ENCODE measurements at regions not wholly inside any gene's neighbourhood (a gene's known extent, or its start where the extent isn't known, plus 50 kb on each side); places are given as distances from the start of the nearest gene placed in this dataset.

- intact Hi-C loops (cut with DNase I; ENCODE audit: low total_unique reads): no loop called here
- Histone ChIP-seq H3K36me3 (no peaks in the 10 kb centered on the region), H3K4me1 (no peaks in the 10 kb centered on the region), H3K4me3 (no peak overlapping the region), H3K27ac (no peak overlapping the region), H3K27me3 (no peaks in the 10 kb centered on the region), H3K9me3 (no peaks in the 10 kb centered on the region)
- in situ Hi-C loops (cut with MboI; ENCODE audit: low pct_ligation_motif_present in 1 of 4, low pct_unique_long_range_greater_than_20kb in 1 of 4, low sequenced_read_pairs in 3 of 4): no loop called here
- no peak for DNase-seq
- 80 to 88% methylated on average over 3 of the region's 3 CpGs for WGBS, 2 donors (ENCODE audit: low coverage in 1 of 2)
- TF ChIP-seq EP300 (IDR thresholded peaks at IDR 0.05; ENCODE audit: low read depth): no peak
- TF ChIP-seq POLR2AphosphoS5 (IDR thresholded peaks at IDR 0.05): no peak
- TF ChIP-seq POLR2A (IDR thresholded peaks at IDR 0.05): no peak
- no peak for TF ChIP-seq CTCF (IDR thresholded peaks at IDR 0.05)
These were observed 436.9 kb upstream of the LCORL start for GRCh38 chr4:18458465-18458864.

- no peaks in the 10 kb centered on the region for H3K36me3 ChIP-seq
These were observed 432.8 kb upstream of the LCORL start for GRCh38 chr4:18454349-18454748.

GRCh38 chr4:18445110-18445509, 423.6 kb upstream of the LCORL start:
- in situ Hi-C loops (cut with MboI; ENCODE audit: low pct_ligation_motif_present in 1 of 4, low pct_unique_long_range_greater_than_20kb in 1 of 4, low sequenced_read_pairs in 3 of 4): no loop called here
- intact Hi-C loops (cut with DNase I; ENCODE audit: low total_unique reads): no loop called here
- Histone ChIP-seq H3K27ac (no peak overlapping the region), H3K4me1 (no peaks in the 10 kb centered on the region), H3K27me3 (no peaks in the 10 kb centered on the region), H3K36me3 (no peaks in the 10 kb centered on the region), H3K4me3 (no peak overlapping the region), H3K9me3 (peaks cover 0 to 3% of the 10 kb centered on the region in 2 donors)
- DNase-seq: no peak
- no peak for TF ChIP-seq POLR2AphosphoS5 (IDR thresholded peaks at IDR 0.05)
- no peak for TF ChIP-seq CTCF (IDR thresholded peaks at IDR 0.05)
- no peak for TF ChIP-seq POLR2A (IDR thresholded peaks at IDR 0.05)
- no peak for TF ChIP-seq EP300 (IDR thresholded peaks at IDR 0.05; ENCODE audit: low read depth)
- 74 to 83% methylated on average over 4 of the region's 4 CpGs for WGBS, 2 donors (ENCODE audit: low coverage in 1 of 2)

More at GRCh38 chr4:18454349-18454748, 432.8 kb upstream of the LCORL start:
- TF ChIP-seq POLR2A (IDR thresholded peaks at IDR 0.05) (no peak), EP300 (IDR thresholded peaks at IDR 0.05; ENCODE audit: low read depth) (no peak), CTCF (IDR thresholded peaks at IDR 0.05) (no peak), POLR2AphosphoS5 (IDR thresholded peaks at IDR 0.05) (no peak)
- Histone ChIP-seq H3K9me3 (no peaks in the 10 kb centered on the region), H3K4me1 (no peaks in the 10 kb centered on the region), H3K27me3 (no peaks in the 10 kb centered on the region), H3K27ac (no peak overlapping the region), H3K4me3 (no peak overlapping the region)
- in situ Hi-C loops (cut with MboI; ENCODE audit: low pct_ligation_motif_present in 1 of 4, low pct_unique_long_range_greater_than_20kb in 1 of 4, low sequenced_read_pairs in 3 of 4) (no loop called here), intact Hi-C loops (cut with DNase I; ENCODE audit: low total_unique reads) (no loop called here)
- 37 to 62% methylated on average over 3 of the region's 3 CpGs for WGBS, 2 donors (ENCODE audit: low coverage in 1 of 2)
- DNase-seq: peak; percentile 7

GRCh38 chr4:18444206-18444605, 422.7 kb upstream of the LCORL start:
- no peak overlapping the region for H3K27ac ChIP-seq
- TF ChIP-seq POLR2A (IDR thresholded peaks at IDR 0.05) (no peak), EP300 (IDR thresholded peaks at IDR 0.05; ENCODE audit: low read depth) (no peak), POLR2AphosphoS5 (IDR thresholded peaks at IDR 0.05) (no peak), CTCF (IDR thresholded peaks at IDR 0.05) (no peak)
- no peaks in the 10 kb centered on the region for H3K4me1 ChIP-seq
- no peaks in the 10 kb centered on the region for H3K27me3 ChIP-seq
- H3K9me3 ChIP-seq: peaks cover 0 to 3% of the 10 kb centered on the region in 2 donors
- WGBS, 2 donors (ENCODE audit: low coverage in 1 of 2): 87 to 100% methylated on average over 1 to 3 of the region's 3 CpGs
- in situ Hi-C loops (cut with MboI; ENCODE audit: low pct_ligation_motif_present in 1 of 4, low pct_unique_long_range_greater_than_20kb in 1 of 4, low sequenced_read_pairs in 3 of 4) (no loop called here), intact Hi-C loops (cut with DNase I; ENCODE audit: low total_unique reads) (no loop called here)
- no peak for DNase-seq
- H3K4me3 ChIP-seq: no peak overlapping the region
- no peaks in the 10 kb centered on the region for H3K36me3 ChIP-seq

All from transverse colon (tissue), 4 donors.